Testis (tissue), 2 donors: ENCODE measurements at regions not wholly inside any gene's neighbourhood (a gene's known extent, or its start where the extent isn't known, plus 50 kb on each side); places are given as distances from the start of the nearest gene placed in this dataset.

ENCODE experiments used
- POLR2A ChIP-seq: fragments of 450-650 bp; IDR thresholded peaks from one replicate; pipeline ENCODE4 v1.6.1; 2017; ENCODE audit warnings: antibody characterized with exemption, mild to moderate bottlenecking, moderate library complexity
- TF ChIP-seq, protein P1 (sequence below), 3 experiments: fragments of 450-650 bp in 2 of 3; fragments of 200-600 bp in 1 of 3; sonication (generic) in 1 of 3; IDR thresholded peaks; one replicate each; pipeline ENCODE4 v1.5.1; 2016 to 2019; ENCODE audit warnings: antibody characterized with exemption in 3 of 3, mild to moderate bottlenecking in 2 of 3, moderate library complexity in 1 of 3

DNA sequence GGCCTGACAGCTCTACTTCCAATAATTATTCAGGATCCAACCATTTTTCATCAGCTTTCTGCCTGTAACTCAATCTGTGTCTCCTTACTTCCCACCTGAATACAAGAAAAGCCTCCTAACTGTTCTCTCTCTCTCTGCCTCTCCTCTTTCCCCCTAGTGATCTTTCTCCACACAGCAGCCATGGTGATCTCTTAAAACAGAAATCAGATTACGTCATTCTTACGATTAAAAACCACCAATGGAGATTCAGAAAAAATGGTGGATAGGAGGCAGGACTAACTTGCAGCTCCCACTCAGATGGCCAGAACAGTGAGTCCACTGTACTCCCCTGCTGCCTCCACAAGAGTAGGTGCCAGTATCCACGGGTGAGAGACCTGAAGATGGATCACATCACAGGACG, 431.7 kb downstream of the MBD2 start:
- TF ChIP-seq, protein P1, sequence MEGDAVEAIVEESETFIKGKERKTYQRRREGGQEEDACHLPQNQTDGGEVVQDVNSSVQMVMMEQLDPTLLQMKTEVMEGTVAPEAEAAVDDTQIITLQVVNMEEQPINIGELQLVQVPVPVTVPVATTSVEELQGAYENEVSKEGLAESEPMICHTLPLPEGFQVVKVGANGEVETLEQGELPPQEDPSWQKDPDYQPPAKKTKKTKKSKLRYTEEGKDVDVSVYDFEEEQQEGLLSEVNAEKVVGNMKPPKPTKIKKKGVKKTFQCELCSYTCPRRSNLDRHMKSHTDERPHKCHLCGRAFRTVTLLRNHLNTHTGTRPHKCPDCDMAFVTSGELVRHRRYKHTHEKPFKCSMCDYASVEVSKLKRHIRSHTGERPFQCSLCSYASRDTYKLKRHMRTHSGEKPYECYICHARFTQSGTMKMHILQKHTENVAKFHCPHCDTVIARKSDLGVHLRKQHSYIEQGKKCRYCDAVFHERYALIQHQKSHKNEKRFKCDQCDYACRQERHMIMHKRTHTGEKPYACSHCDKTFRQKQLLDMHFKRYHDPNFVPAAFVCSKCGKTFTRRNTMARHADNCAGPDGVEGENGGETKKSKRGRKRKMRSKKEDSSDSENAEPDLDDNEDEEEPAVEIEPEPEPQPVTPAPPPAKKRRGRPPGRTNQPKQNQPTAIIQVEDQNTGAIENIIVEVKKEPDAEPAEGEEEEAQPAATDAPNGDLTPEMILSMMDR (IDR thresholded peaks at IDR 0.05) = no peak
- no peak for TF ChIP-seq POLR2A
